ENCODE measurements at regions not wholly inside any gene's neighbourhood (a gene's known extent, or its start where the extent isn't known, plus 50 kb on each side); places are given as distances from the start of the nearest gene placed in this dataset.

DNA sequence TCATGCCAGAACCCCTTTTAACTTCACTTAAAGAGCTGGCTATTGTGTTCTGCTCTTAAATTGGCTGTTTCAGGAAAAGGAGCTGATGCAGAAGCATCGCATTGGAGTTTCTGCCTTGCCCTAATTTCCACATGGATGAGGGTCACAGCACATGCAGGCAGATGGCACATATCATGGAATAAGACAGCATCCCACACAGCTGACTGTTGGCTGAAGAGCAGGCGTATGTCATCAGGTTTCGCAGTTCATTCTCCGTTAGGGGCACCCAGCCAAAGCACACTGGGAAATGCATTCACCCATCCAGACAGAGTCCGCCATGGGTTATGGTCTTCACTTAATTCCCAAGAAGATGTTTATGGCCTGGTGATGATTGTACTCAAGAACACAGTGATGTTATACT, 572.5 kb downstream of the LIG4 start:
- TF ChIP-seq, protein P1, sequence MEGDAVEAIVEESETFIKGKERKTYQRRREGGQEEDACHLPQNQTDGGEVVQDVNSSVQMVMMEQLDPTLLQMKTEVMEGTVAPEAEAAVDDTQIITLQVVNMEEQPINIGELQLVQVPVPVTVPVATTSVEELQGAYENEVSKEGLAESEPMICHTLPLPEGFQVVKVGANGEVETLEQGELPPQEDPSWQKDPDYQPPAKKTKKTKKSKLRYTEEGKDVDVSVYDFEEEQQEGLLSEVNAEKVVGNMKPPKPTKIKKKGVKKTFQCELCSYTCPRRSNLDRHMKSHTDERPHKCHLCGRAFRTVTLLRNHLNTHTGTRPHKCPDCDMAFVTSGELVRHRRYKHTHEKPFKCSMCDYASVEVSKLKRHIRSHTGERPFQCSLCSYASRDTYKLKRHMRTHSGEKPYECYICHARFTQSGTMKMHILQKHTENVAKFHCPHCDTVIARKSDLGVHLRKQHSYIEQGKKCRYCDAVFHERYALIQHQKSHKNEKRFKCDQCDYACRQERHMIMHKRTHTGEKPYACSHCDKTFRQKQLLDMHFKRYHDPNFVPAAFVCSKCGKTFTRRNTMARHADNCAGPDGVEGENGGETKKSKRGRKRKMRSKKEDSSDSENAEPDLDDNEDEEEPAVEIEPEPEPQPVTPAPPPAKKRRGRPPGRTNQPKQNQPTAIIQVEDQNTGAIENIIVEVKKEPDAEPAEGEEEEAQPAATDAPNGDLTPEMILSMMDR (IDR thresholded peaks at IDR 0.05; ENCODE audit: poor library complexity, severe bottlenecking): no peak
- TF ChIP-seq POLR2AphosphoS5 (IDR thresholded peaks at IDR 0.05): no peak

All from neural cell (in vitro differentiated cells).